ENCODE measurements at regions not wholly inside any gene's neighbourhood (a gene's known extent, or its start where the extent isn't known, plus 50 kb on each side); places are given as distances from the start of the nearest gene placed in this dataset.
A peak's percentile ranks its signal among the peaks of the same experiment; 100 is the strongest.
"Not testable (repeated sequence)": the region's sequence is repeated elsewhere in the genome, so short reads cannot be mapped to it uniquely, and the experiment has no call there.

DNA sequence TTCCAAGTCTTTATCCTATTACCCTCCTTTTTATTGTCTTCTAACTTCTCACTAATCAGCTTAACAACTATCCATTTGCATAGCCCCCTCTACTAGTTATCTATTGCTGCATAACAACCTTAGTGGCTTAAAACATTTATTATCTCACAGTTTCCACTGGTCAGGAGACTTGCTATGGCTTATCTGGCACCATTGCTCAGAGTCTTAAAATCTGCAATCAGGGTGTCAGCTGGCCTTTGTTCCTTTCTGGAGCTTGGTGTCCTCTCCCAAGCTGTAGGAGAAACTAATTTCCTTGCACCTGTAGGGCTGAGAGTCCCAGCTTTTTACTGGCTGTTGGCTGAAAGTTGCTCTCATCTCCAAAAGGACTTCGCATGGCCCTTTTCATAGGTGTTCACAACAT, 137.0 kb upstream of the SMIM31 start:
- no peak for DNase-seq

DNA sequence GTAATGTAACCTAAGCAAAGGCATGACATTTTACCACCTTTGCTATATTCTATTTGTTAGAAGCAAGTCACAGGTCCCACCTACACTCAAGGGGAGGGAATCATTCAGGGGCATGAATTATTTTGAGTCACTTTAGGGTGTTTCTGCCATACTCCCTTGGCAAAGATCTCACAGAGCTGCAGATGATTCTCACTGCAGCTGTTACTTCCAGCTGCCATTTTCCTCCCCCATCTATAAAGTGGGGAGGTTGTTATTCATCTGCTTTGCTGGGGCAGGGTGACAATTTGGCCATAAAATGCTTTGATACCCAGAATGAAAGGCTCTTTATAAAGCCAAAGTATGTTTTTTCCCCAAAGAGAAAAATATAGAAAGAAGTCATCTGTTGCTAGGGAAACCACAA, 136.5 kb upstream of the SMIM31 start:
- DNase-seq, result no peak

DNA sequence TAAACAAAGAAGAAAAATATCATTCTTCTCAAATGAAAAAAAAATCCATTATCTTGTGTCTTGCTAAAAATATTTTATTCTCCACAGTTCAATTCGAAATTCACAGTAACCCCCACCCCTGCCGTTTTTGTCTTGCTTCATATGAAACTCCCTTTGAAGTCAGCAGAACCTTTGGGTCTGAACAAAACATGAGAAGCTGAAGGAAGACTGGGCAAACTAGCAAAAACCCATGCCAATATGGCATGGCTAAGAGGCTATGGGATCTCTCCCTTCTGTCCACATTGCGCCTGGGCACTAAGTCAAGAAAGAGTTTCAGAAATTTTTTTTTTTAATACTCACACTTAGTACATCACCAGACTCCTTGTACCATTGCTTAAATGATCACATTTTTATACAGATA, 136.0 kb upstream of the SMIM31 start:
- no peak for DNase-seq

DNA sequence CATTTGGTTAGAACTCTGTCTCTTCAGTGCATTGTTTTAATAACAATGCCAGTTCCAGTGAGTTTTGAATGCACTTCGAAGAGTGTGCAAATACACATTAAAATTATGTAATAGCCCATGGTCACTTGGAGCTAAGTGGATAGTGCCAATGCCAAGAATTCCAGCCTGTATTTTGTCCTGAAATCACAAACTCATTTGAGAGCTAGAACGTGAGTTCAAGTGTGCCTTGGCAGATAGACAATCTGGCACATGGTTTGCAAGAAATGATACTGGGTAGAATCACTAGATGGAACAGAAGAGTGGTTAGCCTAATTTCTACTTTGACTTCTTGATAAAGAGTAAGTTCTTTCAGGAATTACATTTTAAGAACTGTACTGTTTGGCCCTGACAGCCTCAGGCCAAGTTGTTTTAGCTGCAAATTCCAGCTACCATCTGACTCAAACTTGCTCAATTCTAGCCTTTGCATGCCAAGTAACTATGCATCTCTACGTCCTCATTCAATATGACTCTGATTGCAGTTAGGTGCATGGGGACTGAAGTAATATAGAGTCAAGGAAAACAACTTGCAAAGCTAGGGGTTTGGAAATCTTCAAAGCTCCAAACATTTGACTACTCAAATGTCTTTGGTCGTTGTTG, 131.9 kb upstream of the SMIM31 start:
- no peak for DNase-seq

DNA sequence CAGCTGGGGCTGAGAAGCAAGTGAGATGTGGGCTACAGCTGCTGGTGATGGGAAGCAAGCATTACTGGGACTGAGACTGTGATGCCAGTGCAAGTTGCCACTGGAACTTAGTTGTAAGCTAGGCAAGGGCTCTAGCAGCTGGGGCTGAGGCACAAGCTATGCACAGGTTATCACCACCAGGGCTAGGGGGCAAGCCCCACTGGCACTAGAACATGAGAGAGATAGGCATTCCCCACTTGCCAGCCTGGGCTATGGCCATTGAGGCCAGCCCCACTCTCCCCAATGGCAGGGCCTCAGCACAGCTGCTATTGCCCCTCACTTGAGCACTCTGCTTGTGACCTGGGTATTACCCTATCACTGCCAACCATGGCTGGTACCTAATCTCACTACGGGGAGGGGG, 130.8 kb upstream of the SMIM31 start:
- DNase-seq, result no peak

DNA sequence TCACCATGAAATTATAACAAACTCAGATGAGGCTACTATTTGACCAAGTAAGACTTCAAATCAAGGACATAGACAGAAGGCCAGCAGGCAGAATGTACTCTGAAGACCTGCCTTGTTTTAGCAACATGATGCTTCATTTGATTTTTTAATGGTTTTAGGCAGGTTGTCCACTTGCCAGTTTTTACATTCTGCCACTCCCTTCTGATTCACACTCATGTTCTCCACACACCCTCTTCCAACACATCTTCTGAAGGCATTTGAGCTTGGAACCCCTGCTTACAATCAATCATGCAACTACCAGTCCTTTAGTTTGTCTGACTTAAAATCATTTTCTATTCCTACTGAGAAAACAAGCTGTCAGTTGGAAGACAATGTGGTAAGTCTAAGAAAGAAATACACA, 114.9 kb upstream of the SMIM31 start:
- DNase-seq, result no peak

DNA sequence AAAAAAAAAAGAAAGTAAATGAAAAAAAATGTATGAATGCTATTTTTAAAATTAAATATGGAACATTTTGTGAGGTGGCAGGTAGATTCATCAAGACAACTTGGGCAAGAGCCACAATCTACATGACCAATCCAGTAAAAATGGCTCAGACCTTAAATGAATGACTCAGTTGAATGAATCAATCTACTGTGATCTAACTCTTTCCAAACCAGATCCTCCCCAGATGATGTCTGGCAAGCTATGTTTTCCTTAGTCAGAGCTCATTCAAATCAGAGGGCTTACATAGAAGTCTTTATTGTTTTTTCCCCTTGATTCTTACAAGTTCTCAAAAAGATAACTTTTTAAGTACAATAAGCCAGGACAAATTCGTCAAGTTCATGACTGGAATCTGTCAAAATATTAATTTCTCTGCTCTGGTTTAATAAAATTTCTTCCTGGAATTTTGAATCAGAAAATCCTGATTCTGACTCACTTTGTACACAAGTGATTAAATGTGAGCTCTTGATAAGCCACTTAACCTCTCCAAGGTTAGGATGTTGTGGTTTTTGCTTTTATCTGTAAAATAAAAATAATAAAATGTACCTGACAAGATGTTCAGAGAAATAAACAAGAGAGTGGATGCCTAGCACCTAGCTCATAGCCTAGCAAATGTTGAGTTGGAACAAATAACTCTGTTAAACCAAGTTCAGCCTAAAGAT, 105.6 kb upstream of the SMIM31 start:
- no peak for DNase-seq

DNA sequence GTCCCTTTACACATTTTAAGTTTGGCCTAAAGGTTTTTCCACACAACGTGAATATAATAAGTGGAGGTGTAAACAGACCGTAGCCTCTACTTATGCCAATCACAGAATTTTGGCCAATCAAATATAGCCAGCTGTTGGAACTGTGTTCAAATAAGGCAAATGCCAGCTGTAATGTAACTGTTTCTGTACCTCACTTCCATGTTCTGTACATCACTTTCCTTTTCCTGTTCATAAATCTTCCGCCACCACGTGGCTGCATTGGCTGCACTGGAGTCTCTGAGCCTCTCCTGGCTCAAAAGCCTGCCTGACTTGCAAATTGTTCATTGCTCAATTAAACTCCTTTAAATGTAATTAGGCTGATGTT, 105.1 kb upstream of the SMIM31 start:
- no peak for DNase-seq

DNA sequence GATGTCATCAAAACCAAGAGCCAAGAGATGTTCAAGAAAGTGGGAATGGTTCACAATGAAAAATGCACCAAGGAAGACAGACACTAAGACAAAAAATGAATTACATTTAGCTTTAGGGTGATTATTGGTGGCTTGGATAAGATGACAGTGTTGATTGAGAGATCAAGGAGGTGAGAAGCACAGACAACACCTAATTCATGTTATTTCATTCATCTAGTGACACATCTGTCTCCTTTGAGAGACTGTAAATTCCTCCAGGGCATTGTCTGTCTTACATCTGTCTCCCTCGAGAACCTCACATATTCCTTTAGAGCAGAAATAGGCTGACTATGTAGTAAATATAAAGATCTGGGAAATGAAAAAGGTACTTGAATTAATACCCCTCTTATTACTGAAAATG, 94.2 kb upstream of the SMIM31 start:
- DNase-seq, result no peak

DNA sequence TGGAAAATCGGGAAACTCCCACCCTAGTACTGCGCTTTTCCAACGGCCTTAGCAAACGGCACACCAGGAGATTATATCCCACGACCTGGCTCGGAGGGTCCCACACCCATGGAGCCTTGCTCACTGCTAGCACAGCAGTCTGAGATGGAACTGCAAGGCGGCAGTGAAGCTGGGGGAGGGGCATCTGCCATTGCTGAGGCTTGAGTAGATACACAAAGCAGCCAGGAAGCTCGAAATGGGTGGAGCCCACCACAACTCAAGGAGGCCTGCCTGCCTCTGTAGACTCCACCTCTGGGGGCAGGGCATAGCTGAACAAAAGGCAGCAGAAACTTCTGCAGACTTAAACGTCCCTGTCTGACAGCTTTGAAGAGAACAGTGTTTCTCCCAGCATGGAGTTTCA, 77.8 kb upstream of the SMIM31 start:
- DNase-seq, result not testable (repeated sequence)

DNA sequence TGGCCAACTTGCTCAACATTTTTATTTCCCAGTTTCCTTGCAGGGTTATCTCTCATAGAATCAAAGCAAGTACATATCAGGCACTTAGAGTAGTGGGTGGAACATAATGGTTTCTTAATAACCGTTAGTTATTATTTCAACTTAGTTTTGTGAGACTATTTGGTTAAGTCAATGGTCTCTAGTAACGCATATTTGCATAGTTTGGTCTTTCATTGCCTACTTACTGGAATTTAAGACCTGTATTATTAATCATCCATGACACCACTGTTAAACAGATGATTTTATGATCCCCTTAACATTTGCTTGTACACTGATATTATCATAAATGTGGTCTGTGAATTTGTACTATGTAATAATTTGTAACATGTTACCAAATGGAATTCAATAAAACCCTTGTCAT, 70.9 kb upstream of the SMIM31 start:
- DNase-seq, result no peak

DNA sequence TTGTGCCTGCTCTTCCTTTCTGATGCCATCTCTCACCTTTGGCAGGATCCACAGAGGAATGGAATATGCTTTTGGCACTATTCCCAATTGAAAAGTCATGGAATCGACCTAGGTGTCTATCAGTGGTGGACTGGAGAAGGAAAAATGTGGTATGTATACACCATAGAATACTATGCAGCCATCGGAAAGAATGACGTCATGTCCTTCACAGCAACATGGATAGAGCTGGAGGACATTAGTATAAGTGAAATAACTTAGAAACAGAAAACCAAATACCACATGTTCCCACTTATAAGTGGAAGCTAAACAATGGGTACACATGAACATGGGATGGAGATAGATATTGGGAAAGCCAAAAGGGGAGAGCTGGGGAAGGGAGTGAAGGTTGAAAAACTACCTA, 58.3 kb upstream of the SMIM31 start:
- no peak for DNase-seq

DNA sequence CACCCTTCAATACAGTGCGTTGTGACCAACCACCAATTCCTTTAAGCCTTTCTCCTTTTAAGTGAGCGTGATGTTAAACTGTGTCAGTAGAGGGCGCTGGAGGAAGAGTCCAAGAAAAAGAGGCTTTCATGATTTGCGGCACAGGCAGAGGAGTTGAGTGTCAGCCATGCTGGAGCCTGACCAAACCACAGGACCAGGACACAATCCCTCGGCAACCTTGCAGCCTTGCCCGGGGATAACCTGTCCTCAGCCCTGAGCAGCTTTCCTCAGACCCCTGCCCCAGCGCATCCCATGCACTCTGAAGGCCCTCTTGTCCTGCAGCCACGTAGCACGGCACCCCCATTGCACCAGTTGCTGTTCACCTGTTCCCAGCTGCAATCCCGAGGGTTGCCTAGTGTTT, 53.5 kb upstream of the SMIM31 start:
- DNase-seq, result peak; percentile 7 to 25

DNA sequence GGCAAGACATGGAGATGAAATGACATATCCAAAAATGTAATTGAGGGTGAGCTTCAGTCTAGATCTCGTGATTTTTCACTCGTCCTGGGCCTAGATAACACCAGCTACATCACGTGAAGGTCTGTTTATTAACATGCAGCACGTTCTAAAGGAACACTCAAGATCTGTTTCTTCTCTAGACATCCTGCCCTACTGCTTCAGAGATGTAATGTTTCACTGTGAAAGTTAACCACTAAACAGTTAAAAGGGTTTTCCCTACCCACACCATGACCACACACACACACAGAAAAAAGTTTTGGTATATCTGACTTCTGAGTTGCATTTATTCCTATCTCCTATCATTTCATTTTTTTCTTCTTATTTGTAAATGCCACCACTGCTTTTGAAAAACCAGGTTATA, 52.3 kb upstream of the SMIM31 start:
- no peak for DNase-seq

Measured in NCI-H524 (cell line).